ENCODE measurements at regions not wholly inside any gene's neighbourhood (a gene's known extent, or its start where the extent isn't known, plus 50 kb on each side); places are given as distances from the start of the nearest gene placed in this dataset.

GRCh38 chr11:103811870-103812455, 224.5 kb upstream of the DDI1 start:
- TF ChIP-seq CTCF (tag by site-specific recombination; IDR thresholded peaks at IDR 0.05) (no peak), ZNF777 (tag by site-specific recombination; IDR thresholded peaks at IDR 0.05; ENCODE audit: borderline replicate concordance) (no peak), SP2 (tag by site-specific recombination; IDR thresholded peaks at IDR 0.05) (no peak), ZNF274 (IDR thresholded peaks at IDR 0.05; ENCODE audit: low read length) (no peak), ZNF274 (tag by site-specific recombination; IDR thresholded peaks at IDR 0.05; ENCODE audit: borderline replicate concordance) (no peak), GFI1B (tag by site-specific recombination; IDR thresholded peaks at IDR 0.05) (no peak), ZBTB11 (tag by site-specific recombination; conservative IDR thresholded peaks at IDR 0.05; ENCODE audit: low read depth) (no peak), PRDM1 (tag by site-specific recombination; IDR thresholded peaks at IDR 0.05) (no peak)
- TF ChIP-seq, protein P1, sequence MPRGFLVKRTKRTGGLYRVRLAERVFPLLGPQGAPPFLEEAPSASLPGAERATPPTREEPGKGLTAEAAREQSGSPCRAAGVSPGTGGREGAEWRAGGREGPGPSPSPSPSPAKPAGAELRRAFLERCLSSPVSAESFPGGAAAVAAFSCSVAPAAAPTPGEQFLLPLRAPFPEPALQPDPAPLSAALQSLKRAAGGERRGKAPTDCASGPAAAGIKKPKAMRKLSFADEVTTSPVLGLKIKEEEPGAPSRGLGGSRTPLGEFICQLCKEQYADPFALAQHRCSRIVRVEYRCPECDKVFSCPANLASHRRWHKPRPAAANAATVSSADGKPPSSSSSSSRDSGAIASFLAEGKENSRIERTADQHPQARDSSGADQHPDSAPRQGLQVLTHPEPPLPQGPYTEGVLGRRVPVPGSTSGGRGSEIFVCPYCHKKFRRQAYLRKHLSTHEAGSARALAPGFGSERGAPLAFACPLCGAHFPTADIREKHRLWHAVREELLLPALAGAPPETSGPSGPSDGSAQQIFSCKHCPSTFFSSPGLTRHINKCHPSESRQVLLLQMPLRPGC (tag by site-specific recombination; IDR thresholded peaks at IDR 0.05), result no peak

Measured in HEK293 (cell line).